ENCODE measurements at regions not wholly inside any gene's neighbourhood (a gene's known extent, or its start where the extent isn't known, plus 50 kb on each side); places are given as distances from the start of the nearest gene placed in this dataset.

GRCh38 chr15:38618242-38618955 is 53.8 kb upstream of the RASGRP1 start:
- Histone ChIP-seq H2BK5ac (ENCODE audit: low read depth, low read length) (no peak overlapping the region), H3K27ac (ENCODE audit: low read depth, low read length) (no peak overlapping the region), H3K4ac (replicated peaks; ENCODE audit: insufficient read length, low read depth, low read length) (no peak overlapping the region), H3K23me2 (ENCODE audit: low read depth, low read length) (0 out of 2 replicates have a peak, but pooled peaks cover 2% of the 10 kb centered on the region), H2BK12ac (ENCODE audit: low read depth, low read length) (no peak overlapping the region), H3K79me1 (ENCODE audit: low read depth, low read length) (no peaks in the 10 kb centered on the region), H3K56ac (replicated peaks; ENCODE audit: insufficient read length, low read depth, low read length) (no peak overlapping the region), H2BK15ac (ENCODE audit: low read length) (no peak overlapping the region), H4K5ac (ENCODE audit: insufficient read length, low read depth, low read length) (no peak overlapping the region), H2AK5ac (ENCODE audit: low read depth, low read length) (no peak overlapping the region), H3K18ac (ENCODE audit: extremely low read depth, low read length) (no peak overlapping the region), H3K36me3 (ENCODE audit: control insufficient read depth in 2 of 4, insufficient read depth in 4 of 4, low read length in 3 of 4) (no peaks in the 10 kb centered on the region), H3K4me1 (replicated peaks in 1 of 4; ENCODE audit: control insufficient read depth in 3 of 4, insufficient read depth in 4 of 4, low read length in 3 of 4) (no peaks in the 10 kb centered on the region), H2BK20ac (ENCODE audit: low read length) (no peak overlapping the region), H3K23ac (ENCODE audit: insufficient read length) (no peak overlapping the region), H3K4me2 (ENCODE audit: insufficient read depth in 1 of 2, low read depth in 2 of 2, low read length in 2 of 2) (no peak overlapping the region), H3K14ac (ENCODE audit: insufficient read length) (no peak overlapping the region), H2BK120ac (replicated peaks; ENCODE audit: low read depth, low read length) (no peak overlapping the region), H3K79me2 (ENCODE audit: control insufficient read depth in 1 of 2, insufficient read depth in 2 of 2, low read length in 2 of 2) (no peaks in the 10 kb centered on the region), H4K20me1 (replicated peaks in 1 of 2; ENCODE audit: control insufficient read depth in 1 of 2, insufficient read depth in 2 of 2, low read length in 2 of 2) (no peaks in the 10 kb centered on the region), H2AFZ (ENCODE audit: low read length) (no peak overlapping the region), H3K27me3 (replicated peaks in 1 of 4; ENCODE audit: control insufficient read depth in 3 of 4, extremely low read depth in 1 of 4, insufficient read depth in 3 of 4, low read length in 3 of 4) (no peaks in the 10 kb centered on the region), H3K9me3 (ENCODE audit: insufficient read depth in 2 of 2, low read depth in 1 of 2, low read length in 1 of 2) (no peaks in the 10 kb centered on the region), H4K91ac (replicated peaks; ENCODE audit: insufficient read length, low read length) (no peak overlapping the region), H3K9ac (replicated peaks in 1 of 4; ENCODE audit: extremely low read depth in 1 of 4, low read depth in 3 of 4, low read length in 3 of 4) (no peak overlapping the region), H3K4me3 (ENCODE audit: extremely low read depth in 1 of 4, insufficient read depth in 2 of 4, low read depth in 3 of 4, low read length in 4 of 4) (no peak overlapping the region), H4K8ac (ENCODE audit: extremely low read depth, insufficient read depth, low read length) (no peak overlapping the region)
- DNase-seq (ENCODE audit: low read depth in 1 of 2, low spot score in 2 of 2) (no peak), FAIRE-seq (no peak)
- POLR2A ChIA-PET (ENCODE audit: partially characterized antibody), result no interaction called here
- WGBS, 2 experiments (ENCODE audit: extremely low coverage in 1 of 2, insufficient coverage in 1 of 2, insufficient read length in 1 of 2, insufficient replicate concordance in 2 of 2, low coverage in 1 of 2, low lambda C conversion rate in 2 of 2, missing lambda C conversion rate in 1 of 2), result 83% methylated on average over 4 of the region's 4 CpGs; no CpG with 5 or more reads in 1 of the 2 experiments
- CTCF ChIA-PET (ENCODE audit: partially characterized antibody), result interaction anchor here (0.7 to 2.2 kb wide), 4 partner anchors 13 to 86 kb away, joined by 3 to 5 read pairs (median 4); no protein-coding TSS in a partner anchor
- TF ChIP-seq CTBP2 (IDR thresholded peaks at IDR 0.05; ENCODE audit: borderline replicate concordance, insufficient read depth, insufficient read length, low read length) (no peak), SP4 (IDR thresholded peaks at IDR 0.05; ENCODE audit: low read length) (no peak), CBX8 (IDR thresholded peaks at IDR 0.05; ENCODE audit: borderline replicate concordance, low read depth, low read length) (no peak), MAFK (IDR thresholded peaks at IDR 0.05; ENCODE audit: low read depth, low read length) (no peak), CBX5 (IDR thresholded peaks at IDR 0.05; ENCODE audit: low read depth, low read length) (no peak), CTCF (IDR thresholded peaks at IDR 0.05; ENCODE audit: control extremely low read depth in 1 of 3, insufficient read depth in 1 of 3, low read depth in 1 of 3, low read length in 3 of 3) (no peak), EP300 (IDR thresholded peaks at IDR 0.05; ENCODE audit: borderline replicate concordance in 1 of 2, low read depth in 2 of 2, low read length in 2 of 2) (no peak), USF2 (IDR thresholded peaks at IDR 0.05; ENCODE audit: low read length) (no peak), TEAD4 (IDR thresholded peaks at IDR 0.05; ENCODE audit: low read depth, low read length) (no peak)
